22Rv1 (cell line): ENCODE measurements at regions not wholly inside any gene's neighbourhood (a gene's known extent, or its start where the extent isn't known, plus 50 kb on each side); places are given as distances from the start of the nearest gene placed in this dataset.

Experiments
- CTCF ChIP-seq: fragments of 450-650 bp; IDR thresholded peaks from 2 replicates; pipeline ENCODE4 v1.5.1; 2017; ENCODE audit warnings: mild to moderate bottlenecking
- ZFX ChIP-seq: fragments of 450-650 bp; IDR thresholded peaks from 2 replicates; pipeline ENCODE4 v1.6.1; 2017; ENCODE audit warnings: antibody characterized with exemption, borderline replicate concordance

DNA sequence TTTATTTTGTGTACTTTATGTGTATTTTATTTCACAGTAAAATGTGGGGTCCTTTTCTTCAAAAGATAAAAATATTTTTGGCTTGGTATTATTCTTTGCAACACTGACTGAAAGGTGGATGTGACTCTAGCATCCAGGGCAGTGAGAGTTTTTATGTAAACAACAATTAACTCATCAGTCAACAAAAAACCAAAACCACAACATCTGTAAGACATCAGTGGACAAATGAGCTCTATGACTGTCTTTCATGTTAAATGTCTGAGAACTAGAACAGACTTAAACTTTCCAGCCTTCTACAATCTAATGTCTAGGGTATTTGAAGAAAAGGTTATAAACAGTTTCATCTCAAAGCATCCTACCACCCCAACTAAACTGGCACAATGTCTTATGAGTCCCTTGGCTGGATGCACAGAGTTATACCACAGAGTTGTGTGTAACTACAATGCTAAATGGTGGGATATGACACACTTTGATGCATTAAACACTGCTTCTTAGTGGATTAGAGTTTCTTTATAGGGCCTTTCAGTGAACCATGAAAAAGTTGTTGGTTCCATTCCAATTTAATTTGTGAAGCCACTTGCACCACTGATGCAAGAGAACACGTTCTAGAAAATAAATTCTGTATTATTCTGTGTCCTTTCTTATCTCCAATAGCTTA lies 544.2 kb upstream of the KLF12 start:
- TF ChIP-seq CTCF (no peak), ZFX (no peak)
